RWPE2 (cell line): ENCODE measurements at regions not wholly inside any gene's neighbourhood (a gene's known extent, or its start where the extent isn't known, plus 50 kb on each side); places are given as distances from the start of the nearest gene placed in this dataset.

Source experiments
- ATAC-seq: fragments of 200-7000 bp; cut with Tn5 transposase; 3 replicates; pipeline ENCODE4 v1.9.1; 2021; ENCODE audit warnings: low read depth
- DNase-seq: peaks from one replicate; pipeline ENCODE4 v3.0.0-alpha.2; 2020; ENCODE audit warnings: low spot score
- H3K27ac ChIP-seq: fragments of 450-650 bp; 2 replicates; pipeline ENCODE4 v1.5.1; 2017; ENCODE audit warnings: mild to moderate bottlenecking; ENCODE audit not compliant: poor library complexity, severe bottlenecking
- H3K27me3 ChIP-seq: fragments of 250-450 bp; sonication (Bioruptor Pico); 2 replicates; pipeline ENCODE4 v1.5.1; 2021; ENCODE audit warnings: mild to moderate bottlenecking, moderate library complexity; ENCODE audit not compliant: insufficient read depth, poor library complexity, severe bottlenecking
- H3K36me3 ChIP-seq: fragments of 250-450 bp; sonication (Bioruptor Pico); 2 replicates; pipeline ENCODE4 v1.5.1; 2020; ENCODE audit warnings: low read depth, mild to moderate bottlenecking, moderate library complexity
- H3K4me1 ChIP-seq: fragments of 250-450 bp; sonication (Bioruptor Pico); 2 replicates; pipeline ENCODE4 v1.5.1; 2021; ENCODE audit warnings: mild to moderate bottlenecking, moderate library complexity; ENCODE audit not compliant: insufficient read depth, poor library complexity, severe bottlenecking
- H3K4me3 ChIP-seq: fragments of 250-450 bp; sonication (Bioruptor Pico); 2 replicates; pipeline ENCODE4 v1.5.1; 2021; ENCODE audit warnings: mild to moderate bottlenecking, moderate library complexity; ENCODE audit not compliant: severe bottlenecking
- H3K9me3 ChIP-seq: fragments of 250-450 bp; sonication (Bioruptor Pico); 2 replicates; pipeline ENCODE4 v1.5.1; 2021; ENCODE audit warnings: mild to moderate bottlenecking, moderate library complexity; ENCODE audit not compliant: severe bottlenecking
- CTCF ChIP-seq: fragments of 450-650 bp; IDR thresholded peaks from one replicate; pipeline ENCODE4 v1.5.1; 2017; ENCODE audit warnings: mild to moderate bottlenecking, moderate library complexity; ENCODE audit not compliant: poor library complexity, severe bottlenecking

GRCh38 chr4:147340111-147340510 is 140.8 kb upstream of the EDNRA start:
- DNase-seq = no peak
- Histone ChIP-seq H3K27me3 (no peaks in the 10 kb centered on the region), H3K4me3 (no peak overlapping the region), H3K36me3 (no peaks in the 10 kb centered on the region), H3K4me1 (no peaks in the 10 kb centered on the region), H3K9me3 (peaks cover 1% of the 10 kb centered on the region), H3K27ac (no peak overlapping the region)
- TF ChIP-seq CTCF = no peak
- ATAC-seq = peak; percentile 70; the same call in 2 of the 3 replicates

- Histone ChIP-seq H3K27ac (no peak overlapping the region), H3K36me3 (no peaks in the 10 kb centered on the region), H3K4me3 (no peak overlapping the region), H3K9me3 (peaks cover 1% of the 10 kb centered on the region), H3K27me3 (no peaks in the 10 kb centered on the region), H3K4me1 (no peaks in the 10 kb centered on the region)
- TF ChIP-seq CTCF = no peak
- DNase-seq (no peak), ATAC-seq (no peak)
Measured at GRCh38 chr4:147340591-147341120, 140.2 kb upstream of the EDNRA start.

DNA sequence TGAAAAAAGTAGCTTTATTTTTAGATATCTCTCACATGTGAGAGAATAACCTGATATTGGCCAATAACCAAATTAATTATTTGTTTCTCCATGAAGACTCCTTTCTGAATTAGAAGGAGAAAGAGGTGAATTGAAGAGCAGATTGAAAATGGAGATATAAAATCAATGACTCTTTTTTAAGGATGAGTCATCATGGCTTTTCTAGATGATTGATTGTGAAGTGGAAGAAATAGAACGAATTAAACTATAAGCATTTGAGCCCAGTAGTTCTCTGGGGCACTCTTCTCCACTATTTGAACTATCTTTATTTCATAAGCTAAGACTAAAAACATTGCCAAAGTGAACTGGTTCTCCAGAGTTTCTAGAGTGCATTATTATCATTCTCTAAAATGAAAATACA is 137.2 kb upstream of the EDNRA start:
- no peak for TF ChIP-seq CTCF
- no peaks in the 10 kb centered on the region for H3K36me3 ChIP-seq
- no peaks in the 10 kb centered on the region for H3K9me3 ChIP-seq
- no peak overlapping the region for H3K27ac ChIP-seq
- no peaks in the 10 kb centered on the region for H3K4me1 ChIP-seq
- H3K27me3 ChIP-seq = no peaks in the 10 kb centered on the region
- no peak for DNase-seq
- no peak for ATAC-seq
- H3K4me3 ChIP-seq = no peak overlapping the region

DNA sequence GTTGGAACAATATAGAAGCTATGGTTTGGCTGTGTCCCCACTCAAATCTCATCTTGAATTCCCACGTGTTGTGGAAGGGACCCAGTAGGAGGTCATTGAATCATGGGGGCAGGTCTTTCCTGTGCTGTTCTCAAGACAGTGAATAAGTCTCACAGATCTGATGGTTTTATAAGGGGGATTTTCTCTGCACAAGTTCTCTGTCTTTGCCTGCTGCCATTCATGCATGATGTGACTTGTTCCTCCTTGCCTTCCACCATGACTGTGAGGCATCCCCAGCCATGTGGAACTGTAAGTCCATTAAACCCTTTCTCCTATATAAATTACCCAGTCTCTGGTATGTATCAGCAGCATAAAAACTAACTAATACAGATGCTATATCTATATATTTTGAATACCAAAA is 135.2 kb upstream of the EDNRA start:
- ATAC-seq (no peak), DNase-seq (no peak)
- H3K4me1 ChIP-seq = no peaks in the 10 kb centered on the region
- no peak for TF ChIP-seq CTCF
- H3K4me3 ChIP-seq = no peak overlapping the region
- H3K9me3 ChIP-seq = no peaks in the 10 kb centered on the region
- no peak overlapping the region for H3K27ac ChIP-seq
- H3K36me3 ChIP-seq = no peaks in the 10 kb centered on the region
- H3K27me3 ChIP-seq = no peaks in the 10 kb centered on the region

DNA sequence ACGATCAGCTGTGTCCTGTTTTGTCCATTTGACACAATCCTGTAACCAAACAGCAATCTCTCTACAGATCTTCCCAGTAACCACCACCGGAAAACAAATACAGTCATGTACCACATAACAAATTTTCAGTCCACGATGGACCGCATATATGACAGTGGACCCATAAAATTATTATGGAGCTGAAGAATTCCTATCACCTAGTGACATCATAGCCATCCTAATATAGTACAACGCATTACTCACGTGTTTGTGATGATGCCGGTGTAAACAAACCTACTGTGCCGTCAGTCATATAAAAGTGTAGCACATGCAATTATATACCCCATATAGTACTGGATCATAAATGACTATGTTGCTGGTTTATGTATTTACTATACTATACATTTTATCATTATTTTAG is 133.7 kb upstream of the EDNRA start:
- no peaks in the 10 kb centered on the region for H3K27me3 ChIP-seq
- H3K4me1 ChIP-seq = peaks cover 5% of the 10 kb centered on the region
- no peak overlapping the region for H3K27ac ChIP-seq
- no peak for ATAC-seq
- no peak for TF ChIP-seq CTCF
- DNase-seq = no peak
- no peaks in the 10 kb centered on the region for H3K36me3 ChIP-seq
- H3K9me3 ChIP-seq = no peaks in the 10 kb centered on the region
- H3K4me3 ChIP-seq = no peak overlapping the region
